Ishikawa (cell line): ENCODE measurements at regions not wholly inside any gene's neighbourhood (a gene's known extent, or its start where the extent isn't known, plus 50 kb on each side); places are given as distances from the start of the nearest gene placed in this dataset.

ENCODE experiments used
- CEBPB ChIP-seq: IDR thresholded peaks from 2 replicates; pipeline ENCODE4 v1.6.1; 2012
- CREB1 ChIP-seq: IDR thresholded peaks from 2 replicates; pipeline ENCODE4 v1.6.1; 2012; ENCODE audit warnings: low read depth
- EGR1 ChIP-seq: IDR thresholded peaks from 2 replicates; pipeline ENCODE4 v1.6.1; 2012
- EP300 ChIP-seq: IDR thresholded peaks from 2 replicates; pipeline ENCODE4 v1.6.1; 2012; ENCODE audit warnings: borderline replicate concordance
- FOXM1 ChIP-seq: IDR thresholded peaks from 2 replicates; pipeline ENCODE4 v1.6.1; 2012; ENCODE audit warnings: low read depth, borderline replicate concordance
- MAX ChIP-seq: IDR thresholded peaks from 2 replicates; pipeline ENCODE4 v1.6.1; 2012
- NFIC ChIP-seq: IDR thresholded peaks from 2 replicates; pipeline ENCODE4 v1.6.1; 2012
- RAD21 ChIP-seq: IDR thresholded peaks from 2 replicates; pipeline ENCODE4 v1.6.1; 2012; ENCODE audit warnings: low read depth
- REST ChIP-seq: IDR thresholded peaks from 2 replicates; pipeline ENCODE4 v1.6.1; 2012; ENCODE audit warnings: low read depth, mild to moderate bottlenecking
- TAF1 ChIP-seq: IDR thresholded peaks from 2 replicates; pipeline ENCODE4 v1.6.1; 2012; ENCODE audit warnings: low read depth, mild to moderate bottlenecking
- TCF12 ChIP-seq: IDR thresholded peaks from 2 replicates; pipeline ENCODE4 v1.6.1; 2012; ENCODE audit warnings: low read depth
- TEAD4 ChIP-seq: IDR thresholded peaks from 2 replicates; pipeline ENCODE4 v1.6.1; 2012
- YY1 ChIP-seq: IDR thresholded peaks from 2 replicates; pipeline ENCODE4 v1.6.1; 2012; ENCODE audit warnings: low read depth
- ZBTB7A ChIP-seq: IDR thresholded peaks from 2 replicates; pipeline ENCODE4 v1.6.1; 2012; ENCODE audit warnings: low read depth
- TF ChIP-seq, protein P1 (sequence below): IDR thresholded peaks from 2 replicates; pipeline ENCODE4 v1.6.1; 2012

- TF ChIP-seq CEBPB: no peak
- TF ChIP-seq TCF12: no peak
- TF ChIP-seq YY1: no peak
- no peak for TF ChIP-seq FOXM1
- no peak for TF ChIP-seq TEAD4
These were observed 67.6 kb upstream of the SELENOP start for GRCh38 chr5:42879291-42879690.

- TF ChIP-seq TCF12 (no peak), EGR1 (no peak), ZBTB7A (no peak), MAX (no peak), NFIC (no peak), CREB1 (no peak), TAF1 (no peak), CEBPB (no peak), FOXM1 (no peak), EP300 (no peak), REST (no peak), RAD21 (no peak), YY1 (no peak), TEAD4 (no peak)
- TF ChIP-seq, protein P1, sequence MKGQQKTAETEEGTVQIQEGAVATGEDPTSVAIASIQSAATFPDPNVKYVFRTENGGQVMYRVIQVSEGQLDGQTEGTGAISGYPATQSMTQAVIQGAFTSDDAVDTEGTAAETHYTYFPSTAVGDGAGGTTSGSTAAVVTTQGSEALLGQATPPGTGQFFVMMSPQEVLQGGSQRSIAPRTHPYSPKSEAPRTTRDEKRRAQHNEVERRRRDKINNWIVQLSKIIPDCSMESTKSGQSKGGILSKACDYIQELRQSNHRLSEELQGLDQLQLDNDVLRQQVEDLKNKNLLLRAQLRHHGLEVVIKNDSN: no peak
These were observed 66.9 kb upstream of the SELENOP start for GRCh38 chr5:42878550-42878949.

GRCh38 chr5:42878041-42878440 is 66.3 kb upstream of the SELENOP start:
- no peak for TF ChIP-seq REST
- TF ChIP-seq TAF1: no peak
- no peak for TF ChIP-seq EP300
- TF ChIP-seq FOXM1: no peak
- TF ChIP-seq NFIC: no peak
- no peak for TF ChIP-seq EGR1
- TF ChIP-seq CREB1: no peak
- no peak for TF ChIP-seq TEAD4
- no peak for TF ChIP-seq TCF12
- no peak for TF ChIP-seq CEBPB
- TF ChIP-seq, protein P1: no peak
- TF ChIP-seq YY1: no peak
- TF ChIP-seq RAD21: no peak
- TF ChIP-seq ZBTB7A: no peak
- TF ChIP-seq MAX: no peak

DNA sequence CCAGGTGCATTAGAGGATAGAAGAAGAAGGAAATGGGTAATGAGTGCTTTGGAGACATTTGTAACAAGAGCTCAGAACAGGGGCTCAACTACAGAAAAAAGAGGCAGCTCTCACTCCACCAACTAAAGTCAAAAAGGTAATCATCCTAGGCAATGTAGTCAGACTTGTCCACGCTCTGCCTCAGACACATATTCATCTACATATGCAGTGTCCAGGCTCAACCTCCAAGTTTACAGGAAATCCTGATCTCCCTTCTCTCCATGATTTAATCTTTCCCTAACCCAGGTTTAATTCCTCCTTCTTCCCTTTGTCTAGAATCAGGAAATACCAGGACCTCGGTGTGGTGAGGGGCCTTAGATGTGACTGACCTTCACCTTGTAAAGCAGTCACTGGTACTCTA is 65.7 kb upstream of the SELENOP start:
- TF ChIP-seq TCF12: no peak
- no peak for TF ChIP-seq REST
- no peak for TF ChIP-seq TEAD4
- TF ChIP-seq EGR1: no peak
- TF ChIP-seq CREB1: no peak

GRCh38 chr5:42876375-42876844 is 64.7 kb upstream of the SELENOP start:
- TF ChIP-seq MAX (no peak), RAD21 (no peak), NFIC (no peak), EP300 (no peak), CEBPB (no peak), TCF12 (no peak), ZBTB7A (no peak), TAF1 (no peak), CREB1 (no peak), FOXM1 (no peak), YY1 (no peak), TEAD4 (no peak)
- TF ChIP-seq, protein P1: no peak
